MCF 10A (cell line): ENCODE measurements at regions not wholly inside any gene's neighbourhood (a gene's known extent, or its start where the extent isn't known, plus 50 kb on each side); places are given as distances from the start of the nearest gene placed in this dataset.
"Not testable (repeated sequence)": the region's sequence is repeated elsewhere in the genome, so short reads cannot be mapped to it uniquely, and the experiment has no call there.

Experiments used
- BruUV-seq: library from RNA; stranded (reverse); fragments of 400-500 nt; replicated peaks from 2 replicates; lab custom pipeline; 2021; lab: Mats Ljungman, UMichigan
- CTCF ChIA-PET: fragments of 300-600 bp; sonication (Branson Sonifier 250); formaldehyde crosslinking; extraction: SDS; loops from one replicate; lab custom pipeline; 2021; ENCODE audit warnings: antibody characterized with exemption, inconsistent platforms; lab: Yijun Ruan, JAX
- POLR2A ChIA-PET: fragments of 300-600, 350-650 bp; sonication (Branson Sonifier 250); formaldehyde crosslinking; extraction: SDS; loops from one replicate; lab custom pipeline; 2020; ENCODE audit warnings: antibody characterized with exemption, inconsistent platforms; lab: Yijun Ruan, JAX
- DNase-seq: peaks from one replicate; pipeline ENCODE4 v3.0.0-alpha.2; 2018; ENCODE audit not compliant: unreplicated experiment
- H3K27ac Mint-ChIP-seq: one replicate; pipeline ENCODE4 v1.8.0; 2022; ENCODE audit warnings: mild to moderate bottlenecking, low read depth, mixed read lengths; ENCODE audit not compliant: unreplicated experiment
- H3K27me3 Mint-ChIP-seq: one replicate; pipeline ENCODE4 v1.8.0; 2022; ENCODE audit warnings: mixed read lengths; ENCODE audit not compliant: insufficient read depth, unreplicated experiment
- H3K36me3 Mint-ChIP-seq: one replicate; pipeline ENCODE4 v1.8.0; 2022; ENCODE audit warnings: mild to moderate bottlenecking, moderate library complexity, mixed read lengths; ENCODE audit not compliant: insufficient read depth, unreplicated experiment
- H3K4me1 Mint-ChIP-seq: one replicate; pipeline ENCODE4 v1.8.0; 2022; ENCODE audit warnings: mixed read lengths; ENCODE audit not compliant: insufficient read depth, unreplicated experiment
- H3K4me3 Mint-ChIP-seq: one replicate; pipeline ENCODE4 v1.8.0; 2022; ENCODE audit warnings: mild to moderate bottlenecking, moderate library complexity, mixed read lengths; ENCODE audit not compliant: unreplicated experiment
- H3K9me3 Mint-ChIP-seq: one replicate; pipeline ENCODE4 v1.8.0; 2022; ENCODE audit warnings: mixed read lengths; ENCODE audit not compliant: unreplicated experiment
- CTCF ChIP-seq: fragments of 200-600 bp; IDR thresholded peaks from one replicate; pipeline ENCODE4 v1.8.0; 2022; ENCODE audit warnings: antibody characterized with exemption, mild to moderate bottlenecking; ENCODE audit not compliant: unreplicated experiment
- intact Hi-C: fragments of 100-400 bp; cut with micrococcal nuclease; formaldehyde crosslinking; loops from 2 replicates; pipeline ENCODE4 v1.14.1; 2022

GRCh38 chr5:50593681-50594080 lies 72.8 kb upstream of the PARP8 start:
- POLR2A ChIA-PET: no interaction called here
- H3K27me3 Mint-ChIP-seq: no peaks in the 10 kb centered on the region
- TF ChIP-seq CTCF: no peak
- no peak overlapping the region for H3K4me3 Mint-ChIP-seq
- no peak for DNase-seq
- intact Hi-C loops: no loop called here
- no peak overlapping the region for H3K27ac Mint-ChIP-seq
- no peaks in the 10 kb centered on the region for H3K36me3 Mint-ChIP-seq
- no TSS peak for BruUV-seq
- H3K4me1 Mint-ChIP-seq: peaks cover 6% of the 10 kb centered on the region
- H3K9me3 Mint-ChIP-seq: no peaks in the 10 kb centered on the region
- CTCF ChIA-PET: no interaction called here

- POLR2A ChIA-PET: no interaction called here
- H3K4me1 Mint-ChIP-seq: peaks cover 6% of the 10 kb centered on the region
- BruUV-seq: no TSS peak
- CTCF ChIA-PET: no interaction called here
- intact Hi-C loops: no loop called here
- no peaks in the 10 kb centered on the region for H3K9me3 Mint-ChIP-seq
- DNase-seq: peak; percentile 10
- no peaks in the 10 kb centered on the region for H3K27me3 Mint-ChIP-seq
- TF ChIP-seq CTCF: no peak
- no peak overlapping the region for H3K4me3 Mint-ChIP-seq
- no peaks in the 10 kb centered on the region for H3K36me3 Mint-ChIP-seq
- no peak overlapping the region for H3K27ac Mint-ChIP-seq
Measured at GRCh38 chr5:50595199-50595598, 71.2 kb upstream of the PARP8 start.

GRCh38 chr5:50601576-50601975 lies 64.9 kb upstream of the PARP8 start:
- H3K36me3 Mint-ChIP-seq, H3K27me3 Mint-ChIP-seq, intact Hi-C loops, BruUV-seq, H3K27ac Mint-ChIP-seq, POLR2A ChIA-PET, H3K9me3 Mint-ChIP-seq, H3K4me1 Mint-ChIP-seq, H3K4me3 Mint-ChIP-seq: not testable (repeated sequence)
- peak; percentile 9 for DNase-seq
- CTCF ChIA-PET: interaction anchor here (0.7 kb wide), 1 partner anchor 1213 kb away, joined by 3 read pairs; no protein-coding TSS in a partner anchor

- no TSS peak for BruUV-seq
- H3K4me3 Mint-ChIP-seq: no peak overlapping the region
- H3K4me1 Mint-ChIP-seq: peaks cover 5% of the 10 kb centered on the region
- no peaks in the 10 kb centered on the region for H3K27me3 Mint-ChIP-seq
- intact Hi-C loops: no loop called here
- peak; percentile 3 for DNase-seq
- no peaks in the 10 kb centered on the region for H3K36me3 Mint-ChIP-seq
- ChIA-PET CTCF (no interaction called here), POLR2A (interaction anchor here (0.7 kb wide), 1 partner anchor 23 kb away, joined by 4 read pairs; no protein-coding TSS in a partner anchor)
- TF ChIP-seq CTCF: no peak
- H3K27ac Mint-ChIP-seq: peak overlapping the region; percentile 10
- no peaks in the 10 kb centered on the region for H3K9me3 Mint-ChIP-seq
Measured at GRCh38 chr5:50606179-50606578, 60.3 kb upstream of the PARP8 start.

GRCh38 chr5:50607456-50607855 lies 59.0 kb upstream of the PARP8 start:
- H3K9me3 Mint-ChIP-seq, H3K27ac Mint-ChIP-seq, POLR2A ChIA-PET, H3K4me1 Mint-ChIP-seq, BruUV-seq, H3K36me3 Mint-ChIP-seq, H3K4me3 Mint-ChIP-seq, H3K27me3 Mint-ChIP-seq, CTCF ChIA-PET, intact Hi-C loops, DNase-seq: not testable (repeated sequence)

GRCh38 chr5:50607953-50608705 lies 58.3 kb upstream of the PARP8 start:
- H3K4me1 Mint-ChIP-seq, H3K9me3 Mint-ChIP-seq, intact Hi-C loops, DNase-seq, H3K27ac Mint-ChIP-seq, BruUV-seq, CTCF ChIA-PET, H3K36me3 Mint-ChIP-seq, H3K27me3 Mint-ChIP-seq, H3K4me3 Mint-ChIP-seq: not testable (repeated sequence)
- POLR2A ChIA-PET: interaction anchor here (0.7 kb wide), 1 partner anchor 54 kb away, joined by 3 read pairs; no protein-coding TSS in a partner anchor

GRCh38 chr5:50613057-50613456 lies 53.4 kb upstream of the PARP8 start:
- DNase-seq, intact Hi-C loops, BruUV-seq, H3K4me3 Mint-ChIP-seq, POLR2A ChIA-PET, H3K27me3 Mint-ChIP-seq, CTCF ChIA-PET, H3K4me1 Mint-ChIP-seq, H3K27ac Mint-ChIP-seq, H3K36me3 Mint-ChIP-seq, H3K9me3 Mint-ChIP-seq: not testable (repeated sequence)
